ENCODE measurements at regions not wholly inside any gene's neighbourhood (a gene's known extent, or its start where the extent isn't known, plus 50 kb on each side); places are given as distances from the start of the nearest gene placed in this dataset.
"Not testable (repeated sequence)": the region's sequence is repeated elsewhere in the genome, so short reads cannot be mapped to it uniquely, and the experiment has no call there.

- H3K9me3 ChIP-seq: no peaks in the 10 kb centered on the region
- H3K36me3 ChIP-seq: no peaks in the 10 kb centered on the region
- no peak for TF ChIP-seq CTCF (IDR thresholded peaks at IDR 0.05; ENCODE audit: low read depth, low read length)
- DNase-seq: no peak
- H3K4me1 ChIP-seq: no peaks in the 10 kb centered on the region
- H3K4me3 ChIP-seq (ENCODE audit: low read depth, low read length): no peak overlapping the region
- H3K27me3 ChIP-seq: no peaks in the 10 kb centered on the region
Observed at GRCh38 chr15:95770196-95770595, 560.3 kb upstream of the NR2F2 start.

- TF ChIP-seq CTCF (IDR thresholded peaks at IDR 0.05; ENCODE audit: low read depth, low read length): no peak
- Histone ChIP-seq H3K4me1 (no peaks in the 10 kb centered on the region), H3K4me3 (ENCODE audit: low read depth, low read length) (no peak overlapping the region), H3K36me3 (no peaks in the 10 kb centered on the region), H3K27me3 (no peaks in the 10 kb centered on the region), H3K9me3 (no peaks in the 10 kb centered on the region)
- no peak for DNase-seq
Observed at GRCh38 chr15:95772982-95773381, 557.5 kb upstream of the NR2F2 start.

GRCh38 chr15:95784508-95784907 is 546.0 kb upstream of the NR2F2 start:
- no peak overlapping the region for H3K4me3 ChIP-seq (ENCODE audit: low read depth, low read length)
- H3K27me3 ChIP-seq: no peaks in the 10 kb centered on the region
- no peaks in the 10 kb centered on the region; the same call in 1 of the 2 replicates for H3K9me3 ChIP-seq
- no peaks in the 10 kb centered on the region for H3K4me1 ChIP-seq
- no peak for DNase-seq
- no peaks in the 10 kb centered on the region for H3K36me3 ChIP-seq
- no peak for TF ChIP-seq CTCF (IDR thresholded peaks at IDR 0.05; ENCODE audit: low read depth, low read length)

- not testable (repeated sequence) for H3K9me3 ChIP-seq; H3K4me3 ChIP-seq (ENCODE audit: low read depth, low read length); DNase-seq; H3K27me3 ChIP-seq; H3K36me3 ChIP-seq; H3K4me1 ChIP-seq
Observed at GRCh38 chr15:95785276-95785675, 545.2 kb upstream of the NR2F2 start.

GRCh38 chr15:95793231-95793630 is 537.3 kb upstream of the NR2F2 start:
- no peaks in the 10 kb centered on the region for H3K27me3 ChIP-seq

GRCh38 chr15:95795386-95795785 is 535.1 kb upstream of the NR2F2 start:
- TF ChIP-seq CTCF (IDR thresholded peaks at IDR 0.05; ENCODE audit: low read depth, low read length): no peak
- no peak for DNase-seq
- H3K27me3 ChIP-seq: no peaks in the 10 kb centered on the region
- no peaks in the 10 kb centered on the region for H3K4me1 ChIP-seq
- no peaks in the 10 kb centered on the region; the same call in 1 of the 2 replicates for H3K9me3 ChIP-seq
- no peak overlapping the region for H3K4me3 ChIP-seq (ENCODE audit: low read depth, low read length)
- no peaks in the 10 kb centered on the region for H3K36me3 ChIP-seq

More at GRCh38 chr15:95793231-95793630, 537.3 kb upstream of the NR2F2 start:
- no peak for TF ChIP-seq CTCF (IDR thresholded peaks at IDR 0.05; ENCODE audit: low read depth, low read length)
- H3K4me1 ChIP-seq: no peaks in the 10 kb centered on the region
- H3K4me3 ChIP-seq (ENCODE audit: low read depth, low read length): no peak overlapping the region
- no peaks in the 10 kb centered on the region; the same call in 1 of the 2 replicates for H3K9me3 ChIP-seq
- H3K36me3 ChIP-seq: no peaks in the 10 kb centered on the region
- DNase-seq: no peak
